Naive thymus-derived CD8-positive, alpha-beta T cell (primary cell): ENCODE measurements at regions not wholly inside any gene's neighbourhood (a gene's known extent, or its start where the extent isn't known, plus 50 kb on each side); places are given as distances from the start of the nearest gene placed in this dataset.
"Not testable (repeated sequence)": the region's sequence is repeated elsewhere in the genome, so short reads cannot be mapped to it uniquely, and the experiment has no call there.

Source experiments
- ATAC-seq, 2 donors: fragments of 150-1000 bp; cut with Tn5 transposase in 1 of 2; sonication (Bioruptor Pico), chemical (Tn5 transposase) in 1 of 2; 1 replicate in 1 of 2; 2 replicates in 1 of 2; pipeline ENCODE4 v1.10.0; 2021; ENCODE audit warnings: mild to moderate bottlenecking in 2 of 2, moderate library complexity in 2 of 2
- POLR2A ChIA-PET: fragments of 350-600 bp; sonication (Branson Sonifier 250); formaldehyde crosslinking; loops from one replicate; lab custom pipeline; 2021; ENCODE audit warnings: antibody characterized with exemption; lab: Charles Lee
- DNase-seq, 10 donors: peaks; one replicate each; pipeline versions ENCODE4 v3.0.0 to v3.0.0-alpha.2; 2020 to 2022
- H3K27ac Mint-ChIP-seq, 10 donors: one replicate each; pipeline ENCODE4 v1.8.0; 2020 to 2022; ENCODE audit warnings: mild to moderate bottlenecking in 10 of 10, mixed read lengths in 10 of 10, moderate library complexity in 4 of 10, inconsistent platforms in 1 of 10
- H3K27me3 Mint-ChIP-seq, 5 donors: one replicate each; pipeline ENCODE4 v1.8.0; 2021 to 2022; ENCODE audit warnings: mixed read lengths in 5 of 5
- H3K36me3 Mint-ChIP-seq, 3 donors: one replicate each; pipeline ENCODE4 v1.8.0; 2020 to 2022; ENCODE audit warnings: mixed read lengths in 3 of 3, mild to moderate bottlenecking in 2 of 3, inconsistent platforms in 1 of 3
- H3K4me1 Mint-ChIP-seq, 4 donors: one replicate each; pipeline ENCODE4 v1.8.0; 2021 to 2022; ENCODE audit warnings: mixed read lengths in 4 of 4
- H3K4me3 Mint-ChIP-seq, 10 donors: one replicate each; pipeline ENCODE4 v1.8.0; 2020 to 2022; ENCODE audit warnings: mild to moderate bottlenecking in 10 of 10, mixed read lengths in 10 of 10, moderate library complexity in 6 of 10, inconsistent platforms in 1 of 10
- H3K9me3 Mint-ChIP-seq, 9 donors: one replicate each; pipeline ENCODE4 v1.8.0; 2020 to 2022; ENCODE audit warnings: mixed read lengths in 9 of 9, mild to moderate bottlenecking in 3 of 9, inconsistent platforms in 1 of 9, moderate library complexity in 1 of 9

GRCh38 chr1:68703921-68704354, 207.1 kb upstream of the DEPDC1 start:
- H3K27ac Mint-ChIP-seq: no peak overlapping the region
- H3K27me3 Mint-ChIP-seq: peaks cover 0 to 2% (median 0%) of the 10 kb centered on the region in 5 donors
- ATAC-seq: no peak
- no peak overlapping the region for H3K4me3 Mint-ChIP-seq
- H3K9me3 Mint-ChIP-seq: peaks cover under 1 to 30% (median 7%) of the 10 kb centered on the region in 9 donors
- DNase-seq: no peak
- POLR2A ChIA-PET: no interaction called here
- peaks cover 0 to 2% (median 0%) of the 10 kb centered on the region in 3 donors for H3K36me3 Mint-ChIP-seq
- no peaks in the 10 kb centered on the region for H3K4me1 Mint-ChIP-seq

GRCh38 chr1:68704800-68705443, 208.0 kb upstream of the DEPDC1 start:
- H3K27ac Mint-ChIP-seq: no peak overlapping the region
- H3K4me1 Mint-ChIP-seq: no peaks in the 10 kb centered on the region
- POLR2A ChIA-PET: no interaction called here
- peaks cover 0 to 10% (median 0%) of the 10 kb centered on the region in 3 donors for H3K36me3 Mint-ChIP-seq
- ATAC-seq (no peak), DNase-seq (no peak)
- H3K4me3 Mint-ChIP-seq: no peak overlapping the region
- H3K9me3 Mint-ChIP-seq: peaks cover 3 to 39% (median 14%) of the 10 kb centered on the region in 9 donors
- peaks cover 0 to 2% (median 0%) of the 10 kb centered on the region in 5 donors for H3K27me3 Mint-ChIP-seq

- H3K36me3 Mint-ChIP-seq: peaks cover 0 to 10% (median 0%) of the 10 kb centered on the region in 3 donors
- no peaks in the 10 kb centered on the region for H3K4me1 Mint-ChIP-seq
- POLR2A ChIA-PET: no interaction called here
- ATAC-seq (no peak), DNase-seq (no peak)
- no peak overlapping the region for H3K4me3 Mint-ChIP-seq
- H3K27me3 Mint-ChIP-seq: peaks cover 0 to 2% (median 0%) of the 10 kb centered on the region in 5 donors
- H3K9me3 Mint-ChIP-seq: peaks cover 3 to 39% (median 14%) of the 10 kb centered on the region in 9 donors
- no peak overlapping the region for H3K27ac Mint-ChIP-seq
These were observed 208.6 kb upstream of the DEPDC1 start for GRCh38 chr1:68705466-68705865.

- Mint-ChIP-seq H3K4me1 (no peaks in the 10 kb centered on the region), H3K27ac (no peak overlapping the region), H3K9me3 (peaks cover 3 to 32% (median 22%) of the 10 kb centered on the region in 9 donors), H3K4me3 (no peak overlapping the region), H3K36me3 (peaks cover 0 to 10% (median 0%) of the 10 kb centered on the region in 3 donors), H3K27me3 (peaks cover 0 to 2% (median 0%) of the 10 kb centered on the region in 5 donors)
- no peak for ATAC-seq
- DNase-seq: no peak
- POLR2A ChIA-PET: no interaction called here
These were observed 209.9 kb upstream of the DEPDC1 start for GRCh38 chr1:68706639-68707317.

- POLR2A ChIA-PET: no interaction called here
- peaks cover 2 to 13% (median 7%) of the 10 kb centered on the region in 9 donors for H3K9me3 Mint-ChIP-seq
- H3K4me1 Mint-ChIP-seq: no peaks in the 10 kb centered on the region
- no peak overlapping the region for H3K27ac Mint-ChIP-seq
- no peaks in the 10 kb centered on the region for H3K27me3 Mint-ChIP-seq
- ATAC-seq (no peak), DNase-seq (no peak)
- H3K36me3 Mint-ChIP-seq: no peaks in the 10 kb centered on the region
- no peak overlapping the region for H3K4me3 Mint-ChIP-seq
These were observed 220.4 kb upstream of the DEPDC1 start for GRCh38 chr1:68717330-68717729.

GRCh38 chr1:68720476-68720875, 223.6 kb upstream of the DEPDC1 start:
- DNase-seq: no peak
- Mint-ChIP-seq H3K27me3 (no peaks in the 10 kb centered on the region), H3K27ac (no peak overlapping the region), H3K36me3 (no peaks in the 10 kb centered on the region), H3K4me3 (no peak overlapping the region), H3K4me1 (no peaks in the 10 kb centered on the region), H3K9me3 (peaks cover 0 to 13% (median 3%) of the 10 kb centered on the region in 9 donors)
- POLR2A ChIA-PET: no interaction called here
- no peak for ATAC-seq

- Mint-ChIP-seq H3K36me3 (no peaks in the 10 kb centered on the region), H3K9me3 (peaks cover 0 to 8% (median 2%) of the 10 kb centered on the region in 9 donors), H3K27ac (no peak overlapping the region), H3K4me1 (no peaks in the 10 kb centered on the region), H3K27me3 (no peaks in the 10 kb centered on the region), H3K4me3 (no peak overlapping the region)
- no peak for DNase-seq
- POLR2A ChIA-PET: no interaction called here
- ATAC-seq: no peak
These were observed 226.9 kb upstream of the DEPDC1 start for GRCh38 chr1:68723791-68724190.

GRCh38 chr1:68725001-68725752, 228.3 kb upstream of the DEPDC1 start:
- H3K9me3 Mint-ChIP-seq: peaks cover 0 to 4% (median 0%) of the 10 kb centered on the region in 9 donors
- no peaks in the 10 kb centered on the region for H3K36me3 Mint-ChIP-seq
- H3K27me3 Mint-ChIP-seq: no peaks in the 10 kb centered on the region
- no peak overlapping the region for H3K27ac Mint-ChIP-seq
- DNase-seq (no peak), ATAC-seq (no peak)
- no peaks in the 10 kb centered on the region for H3K4me1 Mint-ChIP-seq
- H3K4me3 Mint-ChIP-seq: no peak overlapping the region
- POLR2A ChIA-PET: no interaction called here

- DNase-seq, H3K27ac Mint-ChIP-seq, H3K4me1 Mint-ChIP-seq, H3K27me3 Mint-ChIP-seq, H3K36me3 Mint-ChIP-seq, H3K4me3 Mint-ChIP-seq, POLR2A ChIA-PET, ATAC-seq: not testable (repeated sequence)
- H3K9me3 Mint-ChIP-seq: peaks cover 0 to 28% (median 13%) of the 10 kb centered on the region in 9 donors
These were observed 242.6 kb upstream of the DEPDC1 start for GRCh38 chr1:68739486-68739885.

GRCh38 chr1:68745011-68745410, 248.1 kb upstream of the DEPDC1 start:
- ATAC-seq: no peak
- H3K4me3 Mint-ChIP-seq: no peak overlapping the region
- no peak overlapping the region for H3K27ac Mint-ChIP-seq
- POLR2A ChIA-PET: no interaction called here
- peaks cover 0 to 9% (median 0%) of the 10 kb centered on the region in 3 donors for H3K36me3 Mint-ChIP-seq
- H3K27me3 Mint-ChIP-seq: no peaks in the 10 kb centered on the region
- H3K9me3 Mint-ChIP-seq: peaks cover 0 to 32% (median 13%) of the 10 kb centered on the region in 9 donors
- H3K4me1 Mint-ChIP-seq: no peaks in the 10 kb centered on the region
- DNase-seq: no peak

GRCh38 chr1:68745451-68745850, 248.6 kb upstream of the DEPDC1 start:
- H3K4me1 Mint-ChIP-seq: no peaks in the 10 kb centered on the region
- POLR2A ChIA-PET: no interaction called here
- ATAC-seq (no peak), DNase-seq (no peak)
- H3K27me3 Mint-ChIP-seq: no peaks in the 10 kb centered on the region
- H3K4me3 Mint-ChIP-seq: no peak overlapping the region
- H3K36me3 Mint-ChIP-seq: peaks cover 0 to 8% (median 0%) of the 10 kb centered on the region in 3 donors
- H3K27ac Mint-ChIP-seq: no peak overlapping the region
- peaks cover 0 to 29% (median 9%) of the 10 kb centered on the region in 9 donors for H3K9me3 Mint-ChIP-seq

- POLR2A ChIA-PET: no interaction called here
These were observed 249.5 kb upstream of the DEPDC1 start for GRCh38 chr1:68746378-68746777.

GRCh38 chr1:68751723-68752122, 254.8 kb upstream of the DEPDC1 start:
- POLR2A ChIA-PET: no interaction called here
- H3K9me3 Mint-ChIP-seq: peaks cover 0 to 6% (median 0%) of the 10 kb centered on the region in 9 donors
- no peak for DNase-seq
- no peak overlapping the region for H3K27ac Mint-ChIP-seq
- H3K4me1 Mint-ChIP-seq: no peaks in the 10 kb centered on the region
- H3K27me3 Mint-ChIP-seq: no peaks in the 10 kb centered on the region
- H3K4me3 Mint-ChIP-seq: no peak overlapping the region
- no peak for ATAC-seq
- no peaks in the 10 kb centered on the region for H3K36me3 Mint-ChIP-seq

More at GRCh38 chr1:68746378-68746777, 249.5 kb upstream of the DEPDC1 start:
- Mint-ChIP-seq H3K9me3 (peaks cover 0 to 21% (median 8%) of the 10 kb centered on the region in 9 donors), H3K4me1 (no peaks in the 10 kb centered on the region), H3K4me3 (no peak overlapping the region), H3K36me3 (no peaks in the 10 kb centered on the region), H3K27me3 (no peaks in the 10 kb centered on the region), H3K27ac (no peak overlapping the region)
- ATAC-seq: no peak
- DNase-seq: no peak
